GM12865 (cell line): ENCODE measurements at regions not wholly inside any gene's neighbourhood (a gene's known extent, or its start where the extent isn't known, plus 50 kb on each side); places are given as distances from the start of the nearest gene placed in this dataset.

Source experiments
- DNase-seq: peaks from one replicate; pipeline ENCODE4 v3.0.0; 2010; ENCODE audit warnings: low read depth
- H3K4me3 ChIP-seq: 2 replicates; pipeline ENCODE4 v1.5.1; 2011; ENCODE audit warnings: mild to moderate bottlenecking, low read depth, low read length, control low read depth
- CTCF ChIP-seq: IDR thresholded peaks from 2 replicates; pipeline ENCODE4 v1.5.1; 2011; ENCODE audit warnings: low read length, control low read depth, low read depth, inconsistent platforms; ENCODE audit not compliant: insufficient read depth; ENCODE audit errors: missing control alignments

GRCh38 chr3:176571926-176572325 is 625.4 kb downstream of the TBL1XR1 start:
- DNase-seq: no peak
- H3K4me3 ChIP-seq: no peak overlapping the region
- TF ChIP-seq CTCF: no peak

GRCh38 chr3:176570992-176571391 is 626.3 kb downstream of the TBL1XR1 start:
- TF ChIP-seq CTCF: no peak
- DNase-seq: no peak

GRCh38 chr3:176568189-176568588 is 629.1 kb downstream of the TBL1XR1 start:
- DNase-seq: no peak
- H3K4me3 ChIP-seq: no peak overlapping the region
- no peak for TF ChIP-seq CTCF

More at GRCh38 chr3:176570992-176571391, 626.3 kb downstream of the TBL1XR1 start:
- H3K4me3 ChIP-seq: no peak overlapping the region

- DNase-seq: no peak
- TF ChIP-seq CTCF: no peak
- H3K4me3 ChIP-seq: no peak overlapping the region
Measured at GRCh38 chr3:176566757-176567156, 630.5 kb downstream of the TBL1XR1 start.

- TF ChIP-seq CTCF: no peak
- H3K4me3 ChIP-seq: no peak overlapping the region
- DNase-seq: no peak
Measured at GRCh38 chr3:176562331-176562730, 635.0 kb downstream of the TBL1XR1 start.

GRCh38 chr3:176561826-176562225 is 635.5 kb downstream of the TBL1XR1 start:
- H3K4me3 ChIP-seq: no peak overlapping the region
- no peak for DNase-seq
- TF ChIP-seq CTCF: no peak

- TF ChIP-seq CTCF: no peak
- DNase-seq: no peak
- no peak overlapping the region for H3K4me3 ChIP-seq
Measured at GRCh38 chr3:176554791-176555654, 642.3 kb downstream of the TBL1XR1 start.
